Activated T-helper 17 cell treated with anti-CD3 and anti-CD28 coated beads, Interleukin-2, amount 50 U/mL, for 72 hours (primary cell): ENCODE measurements at regions not wholly inside any gene's neighbourhood (a gene's known extent, or its start where the extent isn't known, plus 50 kb on each side); places are given as distances from the start of the nearest gene placed in this dataset.

ENCODE experiments used
- ATAC-seq: fragments of 150-1000 bp; cut with Tn5 transposase; replicated peaks from 2 replicates; pipeline ENCODE4 v1.10.0; 2021; ENCODE audit warnings: mild to moderate bottlenecking, moderate library complexity
- H3K27ac Mint-ChIP-seq: one replicate; pipeline ENCODE4 v1.8.0; 2022; ENCODE audit warnings: mixed read lengths
- H3K27me3 Mint-ChIP-seq: one replicate; pipeline ENCODE4 v1.8.0; 2022; ENCODE audit warnings: mixed read lengths
- H3K36me3 Mint-ChIP-seq: one replicate; pipeline ENCODE4 v1.8.0; 2022; ENCODE audit warnings: low read depth, mild to moderate bottlenecking, mixed read lengths
- H3K4me1 Mint-ChIP-seq: one replicate; pipeline ENCODE4 v1.8.0; 2022; ENCODE audit warnings: mixed read lengths
- H3K4me3 Mint-ChIP-seq: one replicate; pipeline ENCODE4 v1.8.0; 2022; ENCODE audit warnings: mild to moderate bottlenecking, mixed read lengths
- H3K9me3 Mint-ChIP-seq: one replicate; pipeline ENCODE4 v1.8.0; 2022; ENCODE audit warnings: mixed read lengths

DNA sequence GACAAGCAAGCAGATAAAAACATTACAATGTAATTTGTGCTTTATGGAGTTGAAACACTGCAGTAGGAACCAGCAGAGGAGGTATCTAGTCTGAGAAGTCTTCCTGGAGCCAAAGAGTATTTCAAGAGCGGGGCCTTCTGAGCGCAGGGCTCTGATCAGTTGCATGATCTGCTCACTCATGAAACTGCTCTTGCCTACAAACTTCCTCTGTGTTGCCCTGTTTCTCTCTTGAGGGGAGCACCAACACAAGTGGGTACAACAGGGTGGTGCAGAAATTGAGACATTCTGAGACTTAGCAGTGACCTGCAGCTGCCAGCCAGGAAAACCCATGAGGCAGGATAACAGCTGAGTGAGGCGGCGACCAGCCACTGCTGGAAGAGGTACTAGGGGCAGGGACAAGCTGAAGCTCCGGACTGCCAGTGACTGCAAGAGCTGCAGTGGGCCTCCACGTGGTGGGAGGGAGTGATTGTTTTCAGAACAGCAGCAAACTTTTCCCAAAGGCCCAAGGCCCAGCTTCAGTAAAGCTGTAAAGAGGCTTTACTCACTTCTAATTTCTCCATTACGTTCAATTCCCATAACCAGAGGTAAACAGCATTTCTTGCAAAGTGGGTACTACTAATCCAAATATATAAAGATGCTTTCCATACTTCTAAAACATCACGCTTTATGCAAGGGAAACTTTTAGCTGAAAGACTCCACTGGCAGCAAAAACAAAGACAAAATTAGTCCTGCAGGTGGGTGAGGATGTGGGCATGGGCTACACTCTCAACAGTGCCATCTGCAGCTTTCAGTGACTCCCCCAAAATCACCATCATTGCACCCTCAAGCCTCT lies 69.0 kb upstream of the LPP start:
- Mint-ChIP-seq H3K4me3 (no peak overlapping the region), H3K27me3 (no peaks in the 10 kb centered on the region), H3K27ac (no peak overlapping the region), H3K36me3 (no peaks in the 10 kb centered on the region), H3K9me3 (peaks cover 4% of the 10 kb centered on the region), H3K4me1 (no peaks in the 10 kb centered on the region)
- ATAC-seq, result no peak

DNA sequence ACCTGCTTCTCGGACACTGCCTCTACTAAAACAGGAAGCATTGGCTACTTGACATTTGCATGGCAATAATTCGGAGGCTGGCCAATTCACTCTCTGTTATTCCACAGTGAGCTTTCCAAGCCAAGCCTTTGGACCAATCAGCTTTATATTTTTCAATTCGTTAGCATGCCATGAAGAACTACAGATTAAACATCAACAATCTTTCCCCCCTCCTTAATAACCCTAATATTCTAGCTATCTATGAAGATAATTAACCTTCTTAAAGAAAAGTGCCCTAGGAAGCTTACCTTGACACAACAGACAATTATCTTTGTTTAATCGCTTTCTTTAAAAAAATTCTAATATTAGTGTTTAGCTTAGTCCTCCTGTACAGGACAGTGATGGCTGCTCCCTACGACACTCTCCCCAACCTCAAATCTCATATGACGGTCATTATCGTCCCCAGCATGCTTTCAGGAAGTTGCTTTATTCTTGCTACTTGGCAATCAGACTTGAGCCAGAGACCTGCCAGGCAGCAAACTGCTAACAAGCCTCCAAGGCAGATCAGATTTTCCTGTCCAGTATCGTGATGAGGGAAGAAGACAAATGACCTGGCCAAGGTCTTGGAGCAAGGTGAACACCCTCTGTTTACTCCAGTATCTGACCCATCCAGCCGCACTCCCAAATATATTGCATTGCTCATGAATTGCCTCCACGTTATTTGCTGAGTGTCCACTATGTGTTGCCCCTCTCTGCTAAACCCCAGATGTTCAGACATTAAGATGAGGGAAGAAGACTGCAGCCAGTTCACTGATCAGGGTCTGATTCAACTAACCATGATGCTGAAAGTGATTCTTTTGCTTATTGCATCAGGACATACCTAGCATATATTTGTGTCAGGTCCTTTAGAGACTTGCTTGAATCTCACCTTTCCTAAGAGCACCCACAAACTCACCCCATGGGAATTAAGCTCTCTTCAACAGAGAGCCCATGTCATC lies 68.1 kb upstream of the LPP start:
- ATAC-seq, result no peak
- Mint-ChIP-seq H3K4me3 (no peak overlapping the region), H3K27me3 (no peaks in the 10 kb centered on the region), H3K36me3 (no peaks in the 10 kb centered on the region), H3K9me3 (no peaks in the 10 kb centered on the region), H3K27ac (no peak overlapping the region), H3K4me1 (no peaks in the 10 kb centered on the region)

DNA sequence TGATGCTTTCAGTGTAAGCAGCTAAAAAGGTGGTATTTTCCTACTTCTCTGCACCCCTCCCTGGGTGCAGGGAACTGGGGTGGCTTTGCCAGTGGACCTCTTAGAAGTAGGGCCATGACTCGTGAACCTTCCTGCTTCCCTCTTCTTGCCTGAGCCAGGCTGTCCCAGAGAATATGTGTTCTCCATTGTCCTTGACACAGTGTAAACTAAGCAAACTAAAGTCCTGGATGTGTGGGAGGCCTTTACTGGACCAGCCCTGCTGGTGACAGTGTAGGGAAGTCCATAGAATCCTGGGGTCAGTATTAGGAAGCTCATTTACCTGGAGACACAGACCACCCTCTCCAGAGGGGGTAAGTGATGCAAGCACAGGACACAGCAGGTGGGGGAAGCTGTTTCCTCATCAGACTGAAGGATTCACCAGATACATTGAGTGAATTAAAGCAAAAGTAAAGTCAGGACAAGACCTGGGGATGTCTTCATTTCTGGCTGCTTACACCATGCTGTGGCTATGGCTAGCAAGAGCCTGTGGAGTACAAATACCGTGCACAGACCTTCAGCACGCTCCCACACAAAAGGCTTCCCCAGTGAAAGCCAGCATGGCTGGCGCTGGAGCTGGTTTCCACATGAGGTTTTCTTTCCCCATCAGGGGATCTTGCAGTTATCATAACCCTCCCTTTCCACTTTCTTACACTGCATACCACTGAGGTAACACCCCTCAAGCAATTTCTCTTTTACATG lies 64.8 kb upstream of the LPP start:
- Mint-ChIP-seq H3K27me3 (no peaks in the 10 kb centered on the region), H3K27ac (no peak overlapping the region), H3K4me1 (no peaks in the 10 kb centered on the region), H3K36me3 (no peaks in the 10 kb centered on the region), H3K4me3 (no peak overlapping the region), H3K9me3 (no peaks in the 10 kb centered on the region)
- ATAC-seq, result no peak

DNA sequence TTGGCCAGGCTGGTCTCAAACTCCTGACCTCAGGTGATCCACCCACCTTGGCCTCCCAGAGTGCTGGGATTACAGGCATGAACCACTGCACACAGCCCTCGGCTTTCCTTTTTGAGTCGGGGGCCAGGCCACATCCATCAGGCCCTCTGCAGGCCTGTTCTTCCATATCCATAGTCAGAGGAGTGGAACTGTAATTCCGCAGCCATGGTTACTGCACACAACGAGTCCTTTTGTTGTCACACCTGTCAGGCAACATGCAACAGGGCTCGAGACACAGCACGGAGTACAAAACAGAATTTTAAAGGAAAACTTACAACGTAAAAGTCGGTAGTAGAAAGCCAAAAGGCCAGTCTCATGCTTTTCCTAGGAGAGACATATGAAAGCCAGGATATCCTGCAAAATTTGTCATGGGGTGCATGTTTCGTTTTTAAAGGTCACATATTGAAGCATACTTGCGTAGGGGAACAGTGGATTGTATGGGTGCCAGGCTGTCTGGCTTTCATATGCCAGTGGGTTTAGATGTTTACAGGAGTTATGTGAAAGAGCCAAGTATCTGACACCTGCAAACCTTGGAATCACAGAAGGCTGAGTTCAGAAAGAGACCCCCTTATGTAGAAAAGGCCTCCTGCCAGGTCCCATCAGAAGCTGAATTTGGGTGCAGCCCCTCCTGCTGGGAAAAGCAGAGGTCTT lies 63.2 kb upstream of the LPP start:
- H3K27me3 Mint-ChIP-seq, result no peaks in the 10 kb centered on the region
- H3K4me1 Mint-ChIP-seq, result no peaks in the 10 kb centered on the region
- no peak for ATAC-seq
- no peak overlapping the region for H3K27ac Mint-ChIP-seq
- no peaks in the 10 kb centered on the region for H3K9me3 Mint-ChIP-seq
- no peaks in the 10 kb centered on the region for H3K36me3 Mint-ChIP-seq
- no peak overlapping the region for H3K4me3 Mint-ChIP-seq

DNA sequence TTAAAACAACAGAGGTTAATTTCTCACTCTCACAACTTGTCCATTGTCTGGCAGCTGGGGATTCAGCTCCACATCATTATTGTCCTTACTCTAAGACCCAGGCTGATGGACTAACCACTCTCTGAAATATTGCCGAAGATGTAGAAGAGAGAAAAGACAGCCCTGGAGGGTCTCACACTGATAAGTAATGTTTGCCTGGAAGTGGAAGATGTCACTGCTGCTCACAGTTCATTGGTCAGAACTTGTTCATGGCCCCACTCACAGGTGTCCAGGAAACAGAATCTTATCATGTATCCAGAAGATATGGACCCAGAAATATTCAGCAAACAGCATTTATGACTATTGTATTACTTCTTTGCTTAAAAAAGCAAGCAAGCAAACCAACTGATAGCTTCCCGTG lies 62.2 kb upstream of the LPP start:
- H3K4me3 Mint-ChIP-seq, result no peak overlapping the region
- H3K27me3 Mint-ChIP-seq, result no peaks in the 10 kb centered on the region
- no peaks in the 10 kb centered on the region for H3K4me1 Mint-ChIP-seq
- no peaks in the 10 kb centered on the region for H3K36me3 Mint-ChIP-seq
- ATAC-seq, result no peak
- no peak overlapping the region for H3K27ac Mint-ChIP-seq
- no peaks in the 10 kb centered on the region for H3K9me3 Mint-ChIP-seq

DNA sequence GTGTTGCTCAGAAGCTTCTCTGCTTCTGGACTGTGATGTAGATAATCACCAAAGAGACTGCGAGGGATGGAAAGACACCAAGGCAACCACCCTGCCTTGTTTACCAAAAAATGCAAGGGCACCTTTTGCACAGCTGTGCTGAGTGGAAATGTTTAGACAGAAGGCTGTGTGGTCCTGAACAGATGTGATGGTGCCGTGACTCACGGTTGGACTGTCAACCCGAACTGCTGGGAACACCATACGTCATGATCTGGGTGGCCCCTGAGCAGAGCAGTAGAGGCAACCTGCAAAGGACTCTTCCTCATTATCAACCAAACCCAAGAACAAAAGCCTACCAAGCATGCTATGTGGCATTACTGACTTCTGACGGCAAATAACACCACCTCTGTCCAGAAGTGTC lies 61.3 kb upstream of the LPP start:
- no peaks in the 10 kb centered on the region for H3K36me3 Mint-ChIP-seq
- H3K4me3 Mint-ChIP-seq, result no peak overlapping the region
- H3K27ac Mint-ChIP-seq, result peak overlapping the region; percentile 23
- peak; percentile 99 for ATAC-seq
- H3K4me1 Mint-ChIP-seq, result no peaks in the 10 kb centered on the region
- no peaks in the 10 kb centered on the region for H3K9me3 Mint-ChIP-seq
- H3K27me3 Mint-ChIP-seq, result no peaks in the 10 kb centered on the region

DNA sequence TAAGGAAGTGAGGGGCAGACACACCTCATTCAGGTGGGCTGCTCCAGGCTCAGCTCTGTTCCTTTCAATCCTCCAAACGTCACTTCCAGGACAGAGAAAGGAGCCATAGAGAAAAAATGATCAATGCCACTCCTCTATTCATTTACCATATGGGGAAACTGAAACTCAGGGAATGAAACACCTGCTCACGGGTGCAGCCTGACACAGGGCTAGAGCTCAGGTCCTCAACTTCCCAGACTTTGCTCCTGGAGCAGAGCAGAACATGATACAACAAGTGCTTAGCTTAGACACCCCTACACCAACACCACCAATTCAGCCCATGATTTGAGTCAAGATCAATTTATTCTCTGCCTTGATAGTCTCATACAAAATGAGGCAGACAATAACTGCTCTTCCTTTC lies 58.5 kb upstream of the LPP start:
- H3K4me3 Mint-ChIP-seq, result no peak overlapping the region
- no peak overlapping the region for H3K27ac Mint-ChIP-seq
- H3K4me1 Mint-ChIP-seq, result no peaks in the 10 kb centered on the region
- H3K36me3 Mint-ChIP-seq, result no peaks in the 10 kb centered on the region
- no peaks in the 10 kb centered on the region for H3K27me3 Mint-ChIP-seq
- peaks cover 5% of the 10 kb centered on the region for H3K9me3 Mint-ChIP-seq
- ATAC-seq, result no peak

DNA sequence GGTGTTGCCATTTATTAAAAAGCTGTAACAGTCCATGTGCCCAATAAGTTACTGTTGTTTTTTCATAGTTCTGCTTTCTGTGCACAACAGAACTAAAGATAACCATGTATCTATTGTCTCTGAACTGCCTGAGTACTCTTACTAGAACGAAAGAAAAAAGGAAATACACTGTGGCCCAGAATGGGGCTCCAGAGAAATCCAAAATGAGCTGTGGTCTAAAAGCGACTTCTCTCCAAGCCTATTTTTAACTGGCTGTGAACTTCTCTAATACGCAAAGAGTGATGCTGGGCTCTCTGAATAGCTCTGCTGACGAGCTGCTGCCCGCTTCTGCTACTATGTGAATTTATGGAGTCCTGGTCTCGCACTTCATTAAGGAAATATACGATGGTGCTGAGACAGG lies 56.2 kb upstream of the LPP start:
- H3K4me3 Mint-ChIP-seq, result no peak overlapping the region
- H3K4me1 Mint-ChIP-seq, result no peaks in the 10 kb centered on the region
- H3K9me3 Mint-ChIP-seq, result peaks cover 5% of the 10 kb centered on the region
- no peaks in the 10 kb centered on the region for H3K27me3 Mint-ChIP-seq
- no peak for ATAC-seq
- no peaks in the 10 kb centered on the region for H3K36me3 Mint-ChIP-seq
- H3K27ac Mint-ChIP-seq, result no peak overlapping the region

DNA sequence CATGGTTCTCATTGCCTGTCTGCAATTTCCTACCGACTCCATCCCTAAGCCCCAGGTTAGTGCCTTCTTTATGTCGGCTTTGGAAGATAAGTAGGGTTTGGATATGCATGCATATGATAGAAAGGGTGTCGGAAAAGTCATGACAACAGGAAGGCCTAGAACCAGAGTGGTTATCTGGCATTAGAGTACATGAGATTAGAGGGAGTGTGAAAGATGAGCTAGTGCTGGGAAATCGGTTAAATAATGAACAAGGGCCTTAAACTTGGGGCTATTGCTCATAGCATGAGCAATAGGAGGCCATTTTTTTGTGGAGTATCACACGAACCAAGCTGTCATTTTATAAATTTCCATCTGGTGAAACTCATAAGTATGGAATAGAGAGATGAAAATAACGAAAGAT lies 54.0 kb upstream of the LPP start:
- H3K9me3 Mint-ChIP-seq, result peaks cover 5% of the 10 kb centered on the region
- no peaks in the 10 kb centered on the region for H3K27me3 Mint-ChIP-seq
- H3K4me3 Mint-ChIP-seq, result no peak overlapping the region
- H3K4me1 Mint-ChIP-seq, result no peaks in the 10 kb centered on the region
- ATAC-seq, result no peak
- no peak overlapping the region for H3K27ac Mint-ChIP-seq
- no peaks in the 10 kb centered on the region for H3K36me3 Mint-ChIP-seq

DNA sequence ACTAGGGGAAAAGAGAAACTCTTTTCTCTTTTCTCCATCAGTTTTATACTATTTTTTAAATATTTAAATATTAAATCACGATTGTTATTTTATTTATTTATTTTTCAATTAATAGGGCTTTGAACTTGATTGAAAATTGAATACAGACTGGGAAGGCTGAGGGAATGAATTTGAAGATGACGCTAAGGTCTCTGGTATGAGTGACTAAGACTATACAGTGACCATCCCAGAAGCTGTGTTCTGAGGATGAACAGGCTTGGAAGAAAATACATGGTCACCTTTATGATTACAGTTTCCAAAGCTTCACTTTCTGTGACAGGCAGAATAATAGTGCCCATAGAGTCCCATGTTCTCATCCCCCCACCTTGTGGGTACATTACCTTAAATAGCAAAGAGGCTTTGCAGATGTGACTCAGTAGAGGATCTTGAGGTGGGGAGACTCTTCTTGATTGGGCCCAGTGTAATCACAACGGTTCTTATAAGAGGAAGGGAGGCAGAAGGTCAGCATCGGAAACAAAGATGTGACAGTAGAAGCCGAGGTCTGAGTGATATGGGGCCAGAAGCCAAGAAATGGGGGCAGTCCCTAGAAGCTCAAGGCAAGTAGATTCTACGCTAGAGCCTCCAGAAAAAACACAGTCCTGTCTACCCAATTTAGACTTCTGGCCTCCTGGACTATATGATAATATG lies 51.0 kb upstream of the LPP start:
- no peaks in the 10 kb centered on the region for H3K4me1 Mint-ChIP-seq
- no peaks in the 10 kb centered on the region for H3K36me3 Mint-ChIP-seq
- no peak overlapping the region for H3K4me3 Mint-ChIP-seq
- H3K27ac Mint-ChIP-seq, result no peak overlapping the region
- peaks cover 5% of the 10 kb centered on the region for H3K9me3 Mint-ChIP-seq
- H3K27me3 Mint-ChIP-seq, result no peaks in the 10 kb centered on the region
- ATAC-seq, result no peak

DNA sequence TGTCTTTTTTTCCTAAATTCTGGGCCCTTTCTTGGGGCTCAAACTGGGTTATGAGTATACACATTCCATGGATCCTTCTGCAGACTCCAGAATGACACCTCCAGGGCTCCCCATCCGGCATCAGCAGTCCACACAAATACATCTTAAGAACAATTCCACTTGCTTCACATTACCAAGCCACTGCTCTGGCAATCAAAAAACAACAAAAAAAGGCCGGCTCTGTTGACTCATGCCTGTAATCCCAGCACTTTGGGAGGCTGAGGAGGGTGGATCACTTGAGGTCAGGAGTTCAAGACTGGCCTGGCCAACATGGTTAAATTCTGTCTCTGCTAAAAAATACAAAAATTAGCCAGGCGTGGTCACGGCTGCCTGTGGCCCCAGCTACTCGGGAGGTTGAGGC lies 49.9 kb upstream of the LPP start:
- Mint-ChIP-seq H3K27me3 (no peaks in the 10 kb centered on the region), H3K9me3 (peaks cover 5% of the 10 kb centered on the region), H3K4me1 (no peaks in the 10 kb centered on the region), H3K27ac (no peak overlapping the region), H3K36me3 (no peaks in the 10 kb centered on the region), H3K4me3 (no peak overlapping the region)
- no peak for ATAC-seq
